ENCODE measurements at regions not wholly inside any gene's neighbourhood (a gene's known extent, or its start where the extent isn't known, plus 50 kb on each side); places are given as distances from the start of the nearest gene placed in this dataset.

- Histone ChIP-seq H3K36me3 (no peaks in the 10 kb centered on the region), H3K27me3 (no peaks in the 10 kb centered on the region), H3K4me3 (no peak overlapping the region), H3K4me1 (no peaks in the 10 kb centered on the region), H3K9me3 (no peaks in the 10 kb centered on the region), H3K27ac (no peak overlapping the region)
- intact Hi-C loops (cut with DNase I; ENCODE audit: low total_unique reads) = no loop called here
- no peak for DNase-seq
- TF ChIP-seq POLR2A (IDR thresholded peaks at IDR 0.05) = no peak
- TF ChIP-seq CTCF (IDR thresholded peaks at IDR 0.05) = no peak
Observed at GRCh38 chr6:120202878-120203277, 853.3 kb upstream of the MAN1A1 start.

GRCh38 chr6:120200853-120201252 is 851.3 kb upstream of the MAN1A1 start:
- Histone ChIP-seq H3K27me3 (no peaks in the 10 kb centered on the region), H3K9me3 (no peaks in the 10 kb centered on the region), H3K4me3 (no peak overlapping the region), H3K27ac (no peak overlapping the region), H3K4me1 (no peaks in the 10 kb centered on the region), H3K36me3 (no peaks in the 10 kb centered on the region)
- no peak for DNase-seq
- intact Hi-C loops (cut with DNase I; ENCODE audit: low total_unique reads) = no loop called here
- TF ChIP-seq POLR2A (IDR thresholded peaks at IDR 0.05) = no peak
- TF ChIP-seq CTCF (IDR thresholded peaks at IDR 0.05) = no peak

GRCh38 chr6:120198033-120198432 is 848.5 kb upstream of the MAN1A1 start:
- no peaks in the 10 kb centered on the region for H3K9me3 ChIP-seq
- no peaks in the 10 kb centered on the region for H3K27me3 ChIP-seq
- TF ChIP-seq CTCF (IDR thresholded peaks at IDR 0.05) (no peak), POLR2A (IDR thresholded peaks at IDR 0.05) (no peak)
- no peak for DNase-seq
- H3K4me1 ChIP-seq = no peaks in the 10 kb centered on the region
- intact Hi-C loops (cut with DNase I; ENCODE audit: low total_unique reads) = no loop called here
- H3K36me3 ChIP-seq = no peaks in the 10 kb centered on the region
- no peak overlapping the region for H3K4me3 ChIP-seq
- no peak overlapping the region for H3K27ac ChIP-seq

- intact Hi-C loops (cut with DNase I; ENCODE audit: low total_unique reads) = no loop called here
- H3K4me3 ChIP-seq = no peak overlapping the region
- no peaks in the 10 kb centered on the region for H3K9me3 ChIP-seq
- H3K27me3 ChIP-seq = no peaks in the 10 kb centered on the region
- no peak for DNase-seq
- TF ChIP-seq POLR2A (IDR thresholded peaks at IDR 0.05) (no peak), CTCF (IDR thresholded peaks at IDR 0.05) (no peak)
- no peaks in the 10 kb centered on the region for H3K36me3 ChIP-seq
- H3K27ac ChIP-seq = no peak overlapping the region
- H3K4me1 ChIP-seq = no peaks in the 10 kb centered on the region
Observed at GRCh38 chr6:120186080-120186479, 836.5 kb upstream of the MAN1A1 start.

- Histone ChIP-seq H3K4me1 (no peaks in the 10 kb centered on the region), H3K27ac (no peak overlapping the region)
- intact Hi-C loops (cut with DNase I; ENCODE audit: low total_unique reads) = no loop called here
Observed at GRCh38 chr6:120173250-120173649, 823.7 kb upstream of the MAN1A1 start.

More at GRCh38 chr6:120173250-120173649, 823.7 kb upstream of the MAN1A1 start:
- TF ChIP-seq CTCF (IDR thresholded peaks at IDR 0.05) = no peak
- no peak for TF ChIP-seq POLR2A (IDR thresholded peaks at IDR 0.05)
- H3K4me3 ChIP-seq = no peak overlapping the region
- H3K9me3 ChIP-seq = no peaks in the 10 kb centered on the region
- no peaks in the 10 kb centered on the region for H3K27me3 ChIP-seq
- no peaks in the 10 kb centered on the region for H3K36me3 ChIP-seq
- no peak for DNase-seq

All from uterus (tissue), 3 donors.